ENCODE measurements at regions not wholly inside any gene's neighbourhood (a gene's known extent, or its start where the extent isn't known, plus 50 kb on each side); places are given as distances from the start of the nearest gene placed in this dataset.

DNA sequence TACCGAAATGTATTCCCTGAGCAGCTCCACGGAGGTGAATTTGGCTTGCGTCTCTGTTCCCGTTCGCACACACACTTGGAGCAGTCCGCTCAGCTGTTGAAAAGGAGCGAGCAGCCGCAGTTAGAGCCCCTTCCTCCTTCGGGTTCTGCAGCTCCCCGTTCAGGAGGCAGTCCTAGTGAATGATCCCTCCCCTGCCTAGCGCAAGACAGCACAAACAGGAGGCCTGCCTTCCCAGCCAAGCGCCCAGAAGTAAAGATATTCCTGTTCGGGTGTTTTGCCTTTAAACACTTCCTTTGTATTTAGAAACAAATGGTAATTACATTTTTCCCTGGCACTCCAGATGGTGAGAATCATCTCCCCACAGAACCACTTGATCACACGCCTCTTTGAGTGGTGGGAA lies 64.7 kb downstream of the ABCC12 start:
- TF ChIP-seq, protein P1, sequence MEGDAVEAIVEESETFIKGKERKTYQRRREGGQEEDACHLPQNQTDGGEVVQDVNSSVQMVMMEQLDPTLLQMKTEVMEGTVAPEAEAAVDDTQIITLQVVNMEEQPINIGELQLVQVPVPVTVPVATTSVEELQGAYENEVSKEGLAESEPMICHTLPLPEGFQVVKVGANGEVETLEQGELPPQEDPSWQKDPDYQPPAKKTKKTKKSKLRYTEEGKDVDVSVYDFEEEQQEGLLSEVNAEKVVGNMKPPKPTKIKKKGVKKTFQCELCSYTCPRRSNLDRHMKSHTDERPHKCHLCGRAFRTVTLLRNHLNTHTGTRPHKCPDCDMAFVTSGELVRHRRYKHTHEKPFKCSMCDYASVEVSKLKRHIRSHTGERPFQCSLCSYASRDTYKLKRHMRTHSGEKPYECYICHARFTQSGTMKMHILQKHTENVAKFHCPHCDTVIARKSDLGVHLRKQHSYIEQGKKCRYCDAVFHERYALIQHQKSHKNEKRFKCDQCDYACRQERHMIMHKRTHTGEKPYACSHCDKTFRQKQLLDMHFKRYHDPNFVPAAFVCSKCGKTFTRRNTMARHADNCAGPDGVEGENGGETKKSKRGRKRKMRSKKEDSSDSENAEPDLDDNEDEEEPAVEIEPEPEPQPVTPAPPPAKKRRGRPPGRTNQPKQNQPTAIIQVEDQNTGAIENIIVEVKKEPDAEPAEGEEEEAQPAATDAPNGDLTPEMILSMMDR (conservative IDR thresholded peaks at IDR 0.05 in 1 of 2, IDR thresholded peaks at IDR 0.05 in 1 of 2; ENCODE audit: extremely low read depth in 1 of 2, insufficient read depth in 1 of 2, low read depth in 1 of 2, low read length in 2 of 2) = no peak
- no peak for TF ChIP-seq EZH2 (IDR thresholded peaks at IDR 0.05; ENCODE audit: borderline replicate concordance, low read length)

Measured in mammary epithelial cell (primary cell).